ENCODE measurements at regions not wholly inside any gene's neighbourhood (a gene's known extent, or its start where the extent isn't known, plus 50 kb on each side); places are given as distances from the start of the nearest gene placed in this dataset.

DNA sequence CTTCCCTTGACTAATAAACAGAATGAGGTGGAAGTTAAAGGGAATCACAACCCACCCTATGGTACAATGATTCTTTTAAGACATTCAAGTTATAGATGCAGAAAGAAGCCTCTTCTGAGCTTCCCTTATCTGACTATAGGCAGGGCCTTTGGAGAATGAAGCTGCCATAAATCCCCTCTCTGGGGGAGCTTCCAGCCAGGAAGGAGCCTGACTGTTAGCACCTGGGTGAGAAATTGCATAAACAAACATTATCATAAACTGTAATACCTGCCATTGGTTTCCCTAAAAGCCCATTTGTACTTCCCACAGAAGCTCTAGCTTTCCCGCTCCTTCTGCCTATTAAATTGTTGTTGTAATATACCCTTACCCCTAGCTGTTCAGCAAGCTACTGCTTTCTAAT is 81.3 kb upstream of the RESF1 start:
- no peaks in the 10 kb centered on the region for H4K20me1 ChIP-seq (replicated peaks; ENCODE audit: control insufficient read depth, extremely low read depth, insufficient read depth, low read length)
- no peak overlapping the region for H3K27ac ChIP-seq (ENCODE audit: insufficient read depth, low read depth, low read length)
- no peak overlapping the region for H3K4me2 ChIP-seq (ENCODE audit: insufficient read depth, low read length)
- no peak overlapping the region for H3K4me3 ChIP-seq (replicated peaks in 1 of 3; ENCODE audit: insufficient read depth in 1 of 3, low read depth in 1 of 3, low read length in 3 of 3)
- no peaks in the 10 kb centered on the region for H3K27me3 ChIP-seq (ENCODE audit: control insufficient read depth in 2 of 2, insufficient read depth in 2 of 2, low read length in 2 of 2)
- intact Hi-C loops (cut with micrococcal nuclease) = loop anchor here (5.0 to 10.0 kb wide), 4 partner anchors 157 to 764 kb away; no protein-coding TSS in a partner anchor
- H3K79me2 ChIP-seq (ENCODE audit: control insufficient read depth, insufficient read depth, low read length) = no peaks in the 10 kb centered on the region
- FAIRE-seq (no peak), DNase-seq (ENCODE audit: low read depth, low spot score) (no peak)
- dilution Hi-C loops (cut with MboI; ENCODE audit: extremely low pct_ligation_motif_present, low sequenced_read_pairs) = no loop called here
- peak overlapping the region; percentile 93 for H2AFZ ChIP-seq (ENCODE audit: low read depth, low read length)
- no peaks in the 10 kb centered on the region for H3K9me1 ChIP-seq (replicated peaks; ENCODE audit: control insufficient read depth, extremely low read depth, insufficient read depth, low read length)
- no peak overlapping the region for H3K9ac ChIP-seq (replicated peaks; ENCODE audit: extremely low read depth, insufficient read depth, low read length)
- H3K4me1 ChIP-seq (ENCODE audit: control insufficient read depth, extremely low read depth, insufficient read depth, low read length) = peaks cover 28% of the 10 kb centered on the region
- no peaks in the 10 kb centered on the region for H3K9me3 ChIP-seq (replicated peaks; ENCODE audit: control insufficient read depth, insufficient read depth, low read length)
- POLR2A ChIA-PET = no interaction called here
- no peaks in the 10 kb centered on the region for H3K36me3 ChIP-seq (ENCODE audit: control insufficient read depth in 2 of 2, extremely low read depth in 1 of 2, insufficient read depth in 2 of 2, low read length in 2 of 2)
- CTCF ChIA-PET = interaction anchor here (1.0 to 1.5 kb wide), 2 partner anchors 18 to 30 kb away, joined by 3 to 5 read pairs; no protein-coding TSS in a partner anchor
- TF ChIP-seq GATA2 (IDR thresholded peaks at IDR 0.05; ENCODE audit: insufficient read depth, insufficient read length, low read depth, low read length) (no peak), EZH2 (IDR thresholded peaks at IDR 0.05; ENCODE audit: borderline replicate concordance, low read depth, low read length, severe bottlenecking) (no peak), CTCF (IDR thresholded peaks at IDR 0.05; ENCODE audit: extremely low read depth in 1 of 2, insufficient read depth in 1 of 2, low read depth in 1 of 2, low read length in 2 of 2) (no peak), MYC (IDR thresholded peaks at IDR 0.05; ENCODE audit: low read depth, low read length) (no peak), FOS (IDR thresholded peaks at IDR 0.05; ENCODE audit: borderline replicate concordance, insufficient read depth, low read length) (no peak), POLR2A (IDR thresholded peaks at IDR 0.05; ENCODE audit: low read depth, low read length) (no peak), JUN (IDR thresholded peaks at IDR 0.05; ENCODE audit: borderline replicate concordance, insufficient read depth, insufficient read length, low read depth) (no peak), POLR2AphosphoS5 (IDR thresholded peaks at IDR 0.05; ENCODE audit: insufficient read depth, low read depth, low read length) (no peak)
- TF ChIP-seq, protein P1, sequence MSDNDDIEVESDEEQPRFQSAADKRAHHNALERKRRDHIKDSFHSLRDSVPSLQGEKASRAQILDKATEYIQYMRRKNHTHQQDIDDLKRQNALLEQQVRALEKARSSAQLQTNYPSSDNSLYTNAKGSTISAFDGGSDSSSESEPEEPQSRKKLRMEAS (IDR thresholded peaks at IDR 0.05; ENCODE audit: insufficient read depth, insufficient read length) = no peak
- no TSS peak for BruUV-seq (replicated peaks)

All from endothelial cell of umbilical vein (primary cell).